ENCODE measurements at regions not wholly inside any gene's neighbourhood (a gene's known extent, or its start where the extent isn't known, plus 50 kb on each side); places are given as distances from the start of the nearest gene placed in this dataset.

- TF ChIP-seq CTCF (IDR thresholded peaks at IDR 0.05) (no peak), EP300 (IDR thresholded peaks at IDR 0.05) (no peak), POLR2A (IDR thresholded peaks at IDR 0.05) (no peak)
These were observed 450.6 kb upstream of the B3GAT1 start for GRCh38 chr11:134862587-134863195.
